Astrocyte (in vitro differentiated cells and primary cell): ENCODE measurements at regions not wholly inside any gene's neighbourhood (a gene's known extent, or its start where the extent isn't known, plus 50 kb on each side); places are given as distances from the start of the nearest gene placed in this dataset.

ENCODE experiments used
- EZH2 ChIP-seq: IDR thresholded peaks from 2 replicates; pipeline ENCODE4 v1.6.1; 2012; ENCODE audit warnings: mild to moderate bottlenecking, low read length, inconsistent platforms; ENCODE audit not compliant: insufficient read depth
- TF ChIP-seq, protein P1 (sequence below): IDR thresholded peaks from 2 replicates; pipeline ENCODE4 v1.5.1; 2011; ENCODE audit warnings: low read depth, mild to moderate bottlenecking, inconsistent platforms, low read length, moderate library complexity; ENCODE audit not compliant: insufficient read depth

DNA sequence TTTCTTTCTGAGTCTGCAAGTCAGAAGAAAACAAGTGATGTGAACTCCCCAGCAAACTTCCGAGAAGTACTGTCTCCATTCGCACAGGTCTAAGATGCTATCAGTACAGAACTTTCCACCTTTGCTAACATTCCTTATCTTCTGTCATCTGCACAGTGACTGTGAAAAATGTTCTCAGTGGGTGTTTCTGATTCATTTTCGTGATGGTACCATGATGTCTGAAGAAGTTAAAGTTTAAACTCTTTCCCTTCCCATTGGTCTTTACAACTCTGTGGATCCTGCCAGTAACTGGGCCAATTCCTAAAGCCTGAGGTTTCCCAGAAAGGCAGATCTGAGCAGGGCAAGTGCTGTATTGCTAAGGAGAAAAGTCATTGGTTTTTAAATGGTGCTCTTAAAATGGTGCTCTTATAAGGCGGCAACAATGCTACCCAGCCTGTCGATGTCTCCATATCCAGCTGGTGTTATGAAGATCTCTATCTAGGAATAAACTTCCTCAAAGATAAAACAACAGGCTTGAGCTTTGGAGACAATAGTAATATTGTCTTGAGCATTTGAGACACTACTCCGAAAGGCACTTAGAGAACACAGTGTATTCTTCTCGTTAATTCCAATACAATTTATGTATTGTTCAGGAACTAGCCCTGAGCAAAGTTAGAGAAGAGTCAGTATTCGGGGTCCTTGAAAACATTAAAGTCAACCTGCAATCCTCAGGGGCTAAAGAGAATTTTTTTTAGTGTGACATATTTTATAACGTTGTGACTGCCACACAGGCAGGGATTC is 232.3 kb downstream of the OSR1 start:
- TF ChIP-seq EZH2 = no peak
- TF ChIP-seq, protein P1, sequence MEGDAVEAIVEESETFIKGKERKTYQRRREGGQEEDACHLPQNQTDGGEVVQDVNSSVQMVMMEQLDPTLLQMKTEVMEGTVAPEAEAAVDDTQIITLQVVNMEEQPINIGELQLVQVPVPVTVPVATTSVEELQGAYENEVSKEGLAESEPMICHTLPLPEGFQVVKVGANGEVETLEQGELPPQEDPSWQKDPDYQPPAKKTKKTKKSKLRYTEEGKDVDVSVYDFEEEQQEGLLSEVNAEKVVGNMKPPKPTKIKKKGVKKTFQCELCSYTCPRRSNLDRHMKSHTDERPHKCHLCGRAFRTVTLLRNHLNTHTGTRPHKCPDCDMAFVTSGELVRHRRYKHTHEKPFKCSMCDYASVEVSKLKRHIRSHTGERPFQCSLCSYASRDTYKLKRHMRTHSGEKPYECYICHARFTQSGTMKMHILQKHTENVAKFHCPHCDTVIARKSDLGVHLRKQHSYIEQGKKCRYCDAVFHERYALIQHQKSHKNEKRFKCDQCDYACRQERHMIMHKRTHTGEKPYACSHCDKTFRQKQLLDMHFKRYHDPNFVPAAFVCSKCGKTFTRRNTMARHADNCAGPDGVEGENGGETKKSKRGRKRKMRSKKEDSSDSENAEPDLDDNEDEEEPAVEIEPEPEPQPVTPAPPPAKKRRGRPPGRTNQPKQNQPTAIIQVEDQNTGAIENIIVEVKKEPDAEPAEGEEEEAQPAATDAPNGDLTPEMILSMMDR = no peak
